ENCODE measurements at regions not wholly inside any gene's neighbourhood (a gene's known extent, or its start where the extent isn't known, plus 50 kb on each side); places are given as distances from the start of the nearest gene placed in this dataset.

DNA sequence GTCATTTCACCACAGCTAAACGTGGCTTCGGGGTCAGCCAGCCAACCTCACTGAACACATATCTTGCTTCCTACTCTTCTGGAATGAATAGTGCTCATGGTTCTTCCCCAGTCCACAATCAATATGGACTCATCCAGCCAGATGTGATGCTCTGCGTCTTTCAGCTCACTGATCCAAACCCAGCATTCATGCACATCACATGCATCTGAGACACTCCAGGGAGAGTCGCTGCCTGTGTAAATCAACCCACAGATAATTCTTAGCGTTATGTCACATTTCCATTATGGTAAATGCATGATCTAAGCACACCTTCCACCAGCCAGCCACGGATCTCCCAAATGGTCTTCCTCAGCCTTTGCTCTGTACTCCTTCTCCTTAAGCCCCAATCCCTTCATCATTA is 306.7 kb upstream of the CHAC2 start:
- no peaks in the 10 kb centered on the region for H3K4me1 ChIP-seq (ENCODE audit: control extremely low read depth in 1 of 4, control insufficient read depth in 4 of 4, insufficient read depth in 4 of 4, low read length in 3 of 4)
- H3K36me3 ChIP-seq (ENCODE audit: control insufficient read depth in 4 of 4, insufficient read depth in 4 of 4, low read length in 3 of 4), result no peaks in the 10 kb centered on the region
- WGBS (ENCODE audit: insufficient coverage), result 97% methylated on average over 6 of the region's 6 CpGs
- no peak for DNase-seq
- H3K9me3 ChIP-seq (ENCODE audit: control extremely low read depth in 1 of 5, control insufficient read depth in 4 of 5, insufficient read depth in 2 of 5, low read depth in 1 of 5, low read length in 4 of 5), result peaks cover 0 to 2% (median 0%) of the 10 kb centered on the region in 5 experiments
- no peaks in the 10 kb centered on the region for H3K27me3 ChIP-seq (replicated peaks in 2 of 5; ENCODE audit: control insufficient read depth in 4 of 5, insufficient read depth in 5 of 5, low read length in 4 of 5)
- H3K27ac ChIP-seq (ENCODE audit: insufficient read depth in 1 of 2, low read depth in 1 of 2, low read length in 2 of 2, poor library complexity in 1 of 2, severe bottlenecking in 2 of 2), result no peak overlapping the region
- ChIA-PET CTCF (no interaction called here), POLR2A (no interaction called here)
- H3K4me3 ChIP-seq (ENCODE audit: control insufficient read depth in 1 of 7, extremely low read depth in 1 of 7, insufficient read depth in 4 of 7, low read depth in 2 of 7, low read length in 6 of 7), result no peak overlapping the region

DNA sequence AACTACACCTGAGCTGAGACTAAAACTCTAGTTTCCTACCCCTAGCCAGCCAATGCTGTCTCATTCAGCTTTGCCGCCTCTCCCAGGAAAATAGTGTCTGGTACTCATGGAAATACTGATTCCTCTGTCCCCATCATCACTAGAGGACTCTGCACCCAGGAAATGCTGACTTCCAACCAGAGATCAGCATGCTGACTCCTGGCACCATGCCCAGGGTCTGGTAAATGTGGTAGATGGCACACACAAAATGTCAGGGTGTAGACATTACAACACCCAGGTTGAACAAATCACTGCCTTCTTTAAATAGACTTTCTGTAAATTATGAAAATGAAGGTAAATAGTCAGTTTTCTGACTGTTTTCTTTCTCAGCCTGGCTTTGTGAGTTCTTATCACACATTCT is 307.3 kb upstream of the CHAC2 start:
- Histone ChIP-seq H3K27ac (ENCODE audit: insufficient read depth in 1 of 2, low read depth in 1 of 2, low read length in 2 of 2, poor library complexity in 1 of 2, severe bottlenecking in 2 of 2) (no peak overlapping the region), H3K36me3 (ENCODE audit: control insufficient read depth in 4 of 4, insufficient read depth in 4 of 4, low read length in 3 of 4) (no peaks in the 10 kb centered on the region), H3K4me3 (ENCODE audit: control insufficient read depth in 1 of 7, extremely low read depth in 1 of 7, insufficient read depth in 4 of 7, low read depth in 2 of 7, low read length in 6 of 7) (no peak overlapping the region), H3K4me1 (ENCODE audit: control extremely low read depth in 1 of 4, control insufficient read depth in 4 of 4, insufficient read depth in 4 of 4, low read length in 3 of 4) (no peaks in the 10 kb centered on the region), H3K9me3 (ENCODE audit: control extremely low read depth in 1 of 5, control insufficient read depth in 4 of 5, insufficient read depth in 2 of 5, low read depth in 1 of 5, low read length in 4 of 5) (peaks cover 0 to 2% (median 0%) of the 10 kb centered on the region in 5 experiments), H3K27me3 (replicated peaks in 2 of 5; ENCODE audit: control insufficient read depth in 4 of 5, insufficient read depth in 5 of 5, low read length in 4 of 5) (no peaks in the 10 kb centered on the region)
- ChIA-PET POLR2A (no interaction called here), CTCF (no interaction called here)
- 100% methylated on average over 1 of the region's 1 CpG for WGBS (ENCODE audit: insufficient coverage)
- no peak for DNase-seq

DNA sequence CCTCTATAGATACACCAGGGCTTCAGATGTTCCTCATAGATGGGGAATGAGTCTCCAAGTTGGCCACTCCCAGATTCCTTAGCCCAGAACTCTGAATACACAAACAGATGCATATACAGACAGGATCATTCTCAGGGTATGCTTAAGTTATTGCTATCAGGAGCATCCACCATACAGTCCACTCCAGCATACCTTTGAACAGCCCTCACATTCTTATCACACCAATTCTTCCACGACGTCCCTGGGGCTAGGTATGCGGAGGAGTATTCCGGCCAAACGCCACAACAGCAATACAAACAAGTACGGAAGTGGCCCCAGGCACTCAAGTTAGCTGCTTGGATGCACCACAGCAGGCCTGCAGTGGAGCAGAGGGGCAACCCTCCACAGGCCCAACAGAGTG is 312.5 kb upstream of the CHAC2 start:
- ChIA-PET CTCF (no interaction called here), POLR2A (no interaction called here)
- Histone ChIP-seq H3K9me3 (ENCODE audit: control extremely low read depth in 1 of 5, control insufficient read depth in 4 of 5, insufficient read depth in 2 of 5, low read depth in 1 of 5, low read length in 4 of 5) (peaks cover 0 to 2% (median 0%) of the 10 kb centered on the region in 5 experiments), H3K27ac (ENCODE audit: insufficient read depth in 1 of 2, low read depth in 1 of 2, low read length in 2 of 2, poor library complexity in 1 of 2, severe bottlenecking in 2 of 2) (no peak overlapping the region), H3K4me1 (ENCODE audit: control extremely low read depth in 1 of 4, control insufficient read depth in 4 of 4, insufficient read depth in 4 of 4, low read length in 3 of 4) (no peaks in the 10 kb centered on the region), H3K4me3 (ENCODE audit: control insufficient read depth in 1 of 7, extremely low read depth in 1 of 7, insufficient read depth in 4 of 7, low read depth in 2 of 7, low read length in 6 of 7) (no peak overlapping the region), H3K27me3 (replicated peaks in 2 of 5; ENCODE audit: control insufficient read depth in 4 of 5, insufficient read depth in 5 of 5, low read length in 4 of 5) (no peaks in the 10 kb centered on the region), H3K36me3 (ENCODE audit: control insufficient read depth in 4 of 4, insufficient read depth in 4 of 4, low read length in 3 of 4) (no peaks in the 10 kb centered on the region)
- 95% methylated on average over 3 of the region's 6 CpGs for WGBS (ENCODE audit: insufficient coverage)
- DNase-seq, result no peak

DNA sequence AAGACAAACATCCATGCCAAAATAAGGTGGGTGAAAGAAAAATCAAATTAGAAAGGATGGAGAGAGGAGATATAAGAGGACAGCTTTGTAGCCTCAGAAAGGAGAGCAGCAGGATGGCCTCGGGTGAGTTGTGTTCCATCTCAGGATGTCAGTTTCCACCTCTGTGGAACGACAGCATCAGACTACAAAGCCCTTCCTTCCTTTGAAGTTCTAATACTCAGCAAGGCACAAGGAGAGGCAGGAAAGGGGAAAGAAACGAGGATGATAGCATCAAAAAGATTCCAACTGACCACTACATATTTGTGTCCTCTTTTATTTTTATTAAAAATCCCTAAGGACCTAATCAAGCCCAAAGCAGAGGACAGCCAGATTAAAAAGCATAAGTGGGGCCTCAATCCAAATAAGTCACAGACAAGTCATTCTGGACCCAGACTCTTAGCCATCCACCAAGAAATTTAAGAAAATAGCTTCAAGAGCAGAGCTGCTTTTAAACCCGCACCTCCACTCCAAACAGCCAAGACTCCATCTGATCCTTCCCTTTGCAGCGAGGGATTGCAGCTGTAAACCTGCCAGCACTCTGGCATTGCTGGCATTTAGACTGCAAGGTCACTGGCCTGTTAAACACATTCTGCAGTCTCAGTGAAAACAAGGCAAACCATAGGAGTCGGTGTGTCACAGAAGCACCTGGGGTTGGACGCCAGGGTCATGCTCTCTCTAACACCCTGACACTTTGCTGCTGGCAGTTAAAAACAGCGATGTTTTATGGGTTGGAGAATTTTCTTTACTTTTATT is 314.5 kb upstream of the CHAC2 start:
- H3K27ac ChIP-seq (ENCODE audit: insufficient read depth in 1 of 2, low read depth in 1 of 2, low read length in 2 of 2, poor library complexity in 1 of 2, severe bottlenecking in 2 of 2), result no peak overlapping the region
- 100% methylated on average over 3 of the region's 8 CpGs for WGBS (ENCODE audit: insufficient coverage)
- ChIA-PET POLR2A (no interaction called here), CTCF (no interaction called here)
- H3K36me3 ChIP-seq (ENCODE audit: control insufficient read depth in 4 of 4, insufficient read depth in 4 of 4, low read length in 3 of 4), result no peaks in the 10 kb centered on the region
- no peak overlapping the region for H3K4me3 ChIP-seq (ENCODE audit: control insufficient read depth in 1 of 7, extremely low read depth in 1 of 7, insufficient read depth in 4 of 7, low read depth in 2 of 7, low read length in 6 of 7)
- no peaks in the 10 kb centered on the region for H3K4me1 ChIP-seq (ENCODE audit: control extremely low read depth in 1 of 4, control insufficient read depth in 4 of 4, insufficient read depth in 4 of 4, low read length in 3 of 4)
- peaks cover 0 to 2% (median 0%) of the 10 kb centered on the region in 5 experiments for H3K9me3 ChIP-seq (ENCODE audit: control extremely low read depth in 1 of 5, control insufficient read depth in 4 of 5, insufficient read depth in 2 of 5, low read depth in 1 of 5, low read length in 4 of 5)
- DNase-seq, result no peak
- H3K27me3 ChIP-seq (replicated peaks in 2 of 5; ENCODE audit: control insufficient read depth in 4 of 5, insufficient read depth in 5 of 5, low read length in 4 of 5), result no peaks in the 10 kb centered on the region

DNA sequence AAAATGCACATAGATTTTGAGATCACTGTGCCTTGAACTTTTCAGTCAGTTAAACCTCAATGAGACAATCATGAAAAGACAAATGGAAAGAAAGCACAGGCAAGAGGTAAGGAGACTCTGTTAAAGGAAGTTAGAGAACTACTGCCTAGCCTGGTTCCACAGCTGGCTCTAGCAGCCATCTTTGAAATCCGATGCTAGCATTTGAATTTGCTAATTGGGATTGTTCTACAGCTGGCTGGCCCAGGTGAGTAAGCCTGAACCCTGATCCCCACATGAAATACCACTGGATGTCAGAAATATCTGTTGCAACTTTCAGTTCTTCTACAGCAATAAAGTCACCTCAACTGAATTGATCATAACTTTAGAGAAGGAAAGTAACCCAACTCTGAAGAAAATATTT is 315.2 kb upstream of the CHAC2 start:
- H3K27ac ChIP-seq (ENCODE audit: insufficient read depth in 1 of 2, low read depth in 1 of 2, low read length in 2 of 2, poor library complexity in 1 of 2, severe bottlenecking in 2 of 2), result no peak overlapping the region
- no CpG with 5 or more reads among the region's 1 CpG for WGBS (ENCODE audit: insufficient coverage)
- ChIA-PET POLR2A (no interaction called here), CTCF (no interaction called here)
- DNase-seq, result no peak
- no peaks in the 10 kb centered on the region for H3K36me3 ChIP-seq (ENCODE audit: control insufficient read depth in 4 of 4, insufficient read depth in 4 of 4, low read length in 3 of 4)
- H3K27me3 ChIP-seq (replicated peaks in 2 of 5; ENCODE audit: control insufficient read depth in 4 of 5, insufficient read depth in 5 of 5, low read length in 4 of 5), result no peaks in the 10 kb centered on the region
- H3K4me1 ChIP-seq (ENCODE audit: control extremely low read depth in 1 of 4, control insufficient read depth in 4 of 4, insufficient read depth in 4 of 4, low read length in 3 of 4), result no peaks in the 10 kb centered on the region
- H3K9me3 ChIP-seq (ENCODE audit: control extremely low read depth in 1 of 5, control insufficient read depth in 4 of 5, insufficient read depth in 2 of 5, low read depth in 1 of 5, low read length in 4 of 5), result peaks cover 0 to 2% (median 0%) of the 10 kb centered on the region in 5 experiments
- no peak overlapping the region for H3K4me3 ChIP-seq (ENCODE audit: control insufficient read depth in 1 of 7, extremely low read depth in 1 of 7, insufficient read depth in 4 of 7, low read depth in 2 of 7, low read length in 6 of 7)

DNA sequence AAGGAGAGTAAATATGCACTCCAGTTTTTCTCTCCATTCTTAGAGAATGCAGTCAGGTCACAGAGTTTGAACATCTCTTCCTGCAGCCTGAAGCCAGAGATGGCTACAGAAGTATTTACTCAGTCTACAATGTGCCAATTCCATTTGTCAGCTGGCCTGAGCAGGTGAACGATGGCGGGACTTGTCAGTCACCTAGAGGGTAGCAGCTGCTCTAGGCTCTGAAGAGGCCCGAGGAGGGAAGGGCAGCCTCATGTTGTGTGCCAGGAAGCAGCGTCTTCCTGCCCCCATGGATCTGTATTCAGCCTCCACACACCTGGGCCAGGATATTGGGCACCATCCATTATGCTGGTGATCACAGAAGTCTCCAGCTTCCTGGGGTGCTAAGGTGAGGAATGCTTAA is 316.7 kb upstream of the CHAC2 start:
- no peaks in the 10 kb centered on the region for H3K9me3 ChIP-seq (ENCODE audit: control extremely low read depth in 1 of 5, control insufficient read depth in 4 of 5, insufficient read depth in 2 of 5, low read depth in 1 of 5, low read length in 4 of 5)
- DNase-seq, result no peak
- H3K27ac ChIP-seq (ENCODE audit: insufficient read depth in 1 of 2, low read depth in 1 of 2, low read length in 2 of 2, poor library complexity in 1 of 2, severe bottlenecking in 2 of 2), result no peak overlapping the region
- no peak overlapping the region for H3K4me3 ChIP-seq (ENCODE audit: control insufficient read depth in 1 of 7, extremely low read depth in 1 of 7, insufficient read depth in 4 of 7, low read depth in 2 of 7, low read length in 6 of 7)
- CTCF ChIA-PET, result no interaction called here
- POLR2A ChIA-PET, result no interaction called here
- no peaks in the 10 kb centered on the region for H3K4me1 ChIP-seq (ENCODE audit: control extremely low read depth in 1 of 4, control insufficient read depth in 4 of 4, insufficient read depth in 4 of 4, low read length in 3 of 4)
- H3K36me3 ChIP-seq (ENCODE audit: control insufficient read depth in 4 of 4, insufficient read depth in 4 of 4, low read length in 3 of 4), result no peaks in the 10 kb centered on the region
- no peaks in the 10 kb centered on the region for H3K27me3 ChIP-seq (replicated peaks in 2 of 5; ENCODE audit: control insufficient read depth in 4 of 5, insufficient read depth in 5 of 5, low read length in 4 of 5)
- 94% methylated on average over 4 of the region's 4 CpGs for WGBS (ENCODE audit: insufficient coverage)

DNA sequence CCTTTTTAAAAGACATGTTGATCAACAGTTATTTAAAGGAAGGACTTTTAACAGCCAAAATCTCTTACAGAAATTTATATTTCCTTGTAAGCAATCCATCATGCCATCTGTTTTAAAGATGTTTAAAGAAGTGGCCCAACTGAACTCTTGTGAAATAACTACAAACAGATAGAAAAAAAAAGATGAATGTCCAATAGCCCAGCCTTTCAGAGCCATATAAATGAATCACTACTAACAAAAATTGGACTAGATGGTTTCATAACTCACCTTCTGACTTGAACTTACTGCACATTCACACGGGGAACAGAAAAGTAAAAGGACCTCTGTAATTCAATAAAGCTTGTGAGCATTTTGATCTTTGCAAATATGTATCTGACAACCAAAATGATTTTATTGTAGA is 319.0 kb upstream of the CHAC2 start:
- H3K27ac ChIP-seq (ENCODE audit: insufficient read depth in 1 of 2, low read depth in 1 of 2, low read length in 2 of 2, poor library complexity in 1 of 2, severe bottlenecking in 2 of 2), result no peak overlapping the region
- H3K4me3 ChIP-seq (ENCODE audit: control insufficient read depth in 1 of 7, extremely low read depth in 1 of 7, insufficient read depth in 4 of 7, low read depth in 2 of 7, low read length in 6 of 7), result no peak overlapping the region
- CTCF ChIA-PET, result no interaction called here
- POLR2A ChIA-PET, result no interaction called here
- H3K4me1 ChIP-seq (ENCODE audit: control extremely low read depth in 1 of 4, control insufficient read depth in 4 of 4, insufficient read depth in 4 of 4, low read length in 3 of 4), result no peaks in the 10 kb centered on the region
- H3K9me3 ChIP-seq (ENCODE audit: control extremely low read depth in 1 of 5, control insufficient read depth in 4 of 5, insufficient read depth in 2 of 5, low read depth in 1 of 5, low read length in 4 of 5), result no peaks in the 10 kb centered on the region
- no peaks in the 10 kb centered on the region for H3K36me3 ChIP-seq (ENCODE audit: control insufficient read depth in 4 of 4, insufficient read depth in 4 of 4, low read length in 3 of 4)
- peaks cover 0 to 2% (median 0%) of the 10 kb centered on the region in 5 experiments for H3K27me3 ChIP-seq (replicated peaks in 2 of 5; ENCODE audit: control insufficient read depth in 4 of 5, insufficient read depth in 5 of 5, low read length in 4 of 5)
- DNase-seq, result no peak
- no CpG with 5 or more reads among the region's 1 CpG for WGBS (ENCODE audit: insufficient coverage)

All from common myeloid progenitor, CD34-positive (primary cell).